H9 (cell line): ENCODE measurements at regions not wholly inside any gene's neighbourhood (a gene's known extent, or its start where the extent isn't known, plus 50 kb on each side); places are given as distances from the start of the nearest gene placed in this dataset.

Experiments
- DNase-seq: peaks from one replicate; pipeline ENCODE4 v3.0.0-alpha.2; 2017
- H2AFZ ChIP-seq: one replicate; pipeline ENCODE4 v1.6.1; 2013; ENCODE audit warnings: mild to moderate bottlenecking, low read length, control low read depth, moderate library complexity
- H2AK5ac ChIP-seq: 2 replicates; pipeline ENCODE4 v1.6.1; 2013; ENCODE audit warnings: low read length, control low read depth, mixed read lengths; ENCODE audit not compliant: insufficient read length
- H2BK120ac ChIP-seq: one replicate; pipeline ENCODE4 v1.6.1; 2013; ENCODE audit warnings: low read depth, mild to moderate bottlenecking, low read length, control low read depth, inconsistent platforms; ENCODE audit not compliant: poor library complexity, severe bottlenecking
- H2BK12ac ChIP-seq: 2 replicates; pipeline ENCODE4 v1.6.1; 2013; ENCODE audit warnings: low read length, control low read depth, mixed read lengths, low read depth; ENCODE audit not compliant: insufficient read length
- H2BK15ac ChIP-seq: 2 replicates; pipeline ENCODE4 v1.6.1; 2013; ENCODE audit warnings: low read depth, low read length, control low read depth
- H2BK20ac ChIP-seq: one replicate; pipeline ENCODE4 v1.6.1; 2013; ENCODE audit warnings: low read depth, mild to moderate bottlenecking, low read length, control low read depth, inconsistent platforms; ENCODE audit not compliant: poor library complexity, severe bottlenecking
- H2BK5ac ChIP-seq: 2 replicates; pipeline ENCODE4 v1.6.1; 2013; ENCODE audit warnings: low read length, control low read depth, mixed read lengths; ENCODE audit not compliant: insufficient read length
- H3K14ac ChIP-seq: 2 replicates; pipeline ENCODE4 v1.6.1; 2013; ENCODE audit warnings: low read length, control low read depth; ENCODE audit not compliant: insufficient read depth
- H3K18ac ChIP-seq: 2 replicates; pipeline ENCODE4 v1.6.1; 2013; ENCODE audit warnings: low read depth, mild to moderate bottlenecking, mixed read lengths, low read length, control low read depth; ENCODE audit not compliant: insufficient read length
- H3K23ac ChIP-seq: 2 replicates; pipeline ENCODE4 v1.6.1; 2013; ENCODE audit warnings: low read length, control low read depth, mixed read lengths, low read depth; ENCODE audit not compliant: insufficient read length
- H3K23me2 ChIP-seq: 2 replicates; pipeline ENCODE4 v1.6.1; 2013; ENCODE audit warnings: low read depth, mild to moderate bottlenecking, mixed read lengths, low read length, control low read depth; ENCODE audit not compliant: insufficient read length, poor library complexity, severe bottlenecking
- H3K27ac ChIP-seq: 2 replicates; pipeline ENCODE4 v1.5.1; 2013; ENCODE audit warnings: low read length, control low read depth, mixed read lengths, low read depth; ENCODE audit not compliant: insufficient read length
- H3K27me3 ChIP-seq: 2 replicates; pipeline ENCODE4 v1.6.1; 2013; ENCODE audit warnings: low read length, control low read depth, inconsistent platforms; ENCODE audit not compliant: insufficient read depth
- H3K4ac ChIP-seq: 2 replicates; pipeline ENCODE4 v1.6.1; 2013; ENCODE audit warnings: low read depth, mild to moderate bottlenecking, control low read depth, inconsistent platforms, low read length, moderate library complexity
- H3K4me1 ChIP-seq: 2 replicates; pipeline ENCODE4 v1.6.1; 2013; ENCODE audit warnings: low read length, control low read depth, inconsistent platforms; ENCODE audit not compliant: insufficient read depth
- H3K4me2 ChIP-seq: 2 replicates; pipeline ENCODE4 v1.6.1; 2013; ENCODE audit warnings: low read length, control low read depth, mixed read lengths; ENCODE audit not compliant: insufficient read length, insufficient read depth
- H3K56ac ChIP-seq: 2 replicates; pipeline ENCODE4 v1.6.1; 2013; ENCODE audit warnings: low read depth, mild to moderate bottlenecking, mixed read lengths, low read length, control low read depth; ENCODE audit not compliant: insufficient read length
- H3K79me1 ChIP-seq: 2 replicates; pipeline ENCODE4 v1.6.1; 2013; ENCODE audit warnings: low read depth, mild to moderate bottlenecking, moderate library complexity, low read length, control low read depth, inconsistent platforms; ENCODE audit not compliant: insufficient read depth, poor library complexity, severe bottlenecking
- H3K79me2 ChIP-seq: 2 replicates; pipeline ENCODE4 v1.6.1; 2013; ENCODE audit warnings: low read length, control low read depth, inconsistent platforms; ENCODE audit not compliant: insufficient read depth
- H3K9ac ChIP-seq: 2 replicates; pipeline ENCODE4 v1.6.1; 2013; ENCODE audit warnings: low read length, control low read depth, mixed read lengths; ENCODE audit not compliant: insufficient read length; ENCODE audit errors: extremely low read depth
- H3K9me3 ChIP-seq: one replicate; pipeline ENCODE4 v1.6.1; 2013; ENCODE audit warnings: low read depth, low read length, inconsistent platforms; ENCODE audit not compliant: control insufficient read depth
- H3T11ph ChIP-seq: one replicate; pipeline ENCODE4 v1.6.1; 2013; ENCODE audit warnings: mild to moderate bottlenecking, low read length, control low read depth, inconsistent platforms
- H4K20me1 ChIP-seq: one replicate; pipeline ENCODE4 v1.6.1; 2013; ENCODE audit not compliant: control insufficient read depth, insufficient read length, insufficient read depth
- H4K5ac ChIP-seq: 2 replicates; pipeline ENCODE4 v1.6.1; 2013; ENCODE audit warnings: low read depth, mild to moderate bottlenecking, mixed read lengths, low read length, control low read depth; ENCODE audit not compliant: insufficient read length
- H4K8ac ChIP-seq: replicated peaks from 2 replicates; pipeline ENCODE4 v1.6.1; 2013; ENCODE audit warnings: low read length, control low read depth, mixed read lengths, low read depth; ENCODE audit not compliant: insufficient read length
- H4K91ac ChIP-seq: 2 replicates; pipeline ENCODE4 v1.6.1; 2013; ENCODE audit warnings: low read depth, mild to moderate bottlenecking, moderate library complexity, mixed read lengths, low read length, control low read depth; ENCODE audit not compliant: insufficient read length
- H3K27ac Mint-ChIP-seq, 3 experiments: 2 replicates in 2 of 3; 3 replicates in 1 of 3; pipeline ENCODE4 v1.8.0; 2020 to 2021; ENCODE audit warnings: mixed read lengths in 3 of 3, mild to moderate bottlenecking in 1 of 3, moderate library complexity in 1 of 3
- H3K27me3 Mint-ChIP-seq: 2 replicates; pipeline ENCODE4 v1.8.0; 2021; ENCODE audit warnings: low read depth, mild to moderate bottlenecking, moderate library complexity, mixed read lengths
- H3K36me3 Mint-ChIP-seq, 3 experiments: 2 replicates in 2 of 3; 3 replicates in 1 of 3; pipeline ENCODE4 v1.8.0; 2020 to 2021; ENCODE audit warnings: low read depth in 3 of 3, mixed read lengths in 3 of 3; ENCODE audit not compliant: insufficient read depth in 1 of 3
- H3K4me1 Mint-ChIP-seq, 2 experiments: 2 replicates each; pipeline ENCODE4 v1.8.0; 2020; ENCODE audit warnings: mixed read lengths in 2 of 2
- H3K4me3 Mint-ChIP-seq, 2 experiments: 2 replicates in 1 of 2; 3 replicates in 1 of 2; pipeline ENCODE4 v1.8.0; 2020 to 2021; ENCODE audit warnings: mild to moderate bottlenecking in 2 of 2, mixed read lengths in 2 of 2, moderate library complexity in 1 of 2
- H3K9me3 Mint-ChIP-seq, 2 experiments: 2 replicates in 1 of 2; 3 replicates in 1 of 2; pipeline ENCODE4 v1.8.0; 2020; ENCODE audit warnings: mild to moderate bottlenecking in 2 of 2, mixed read lengths in 2 of 2, moderate library complexity in 1 of 2
- CTCF ChIP-seq: fragments of 200-600 bp; sonication (generic); conservative IDR thresholded peaks from 3 replicates; pipeline ENCODE4 v1.8.0; 2021; ENCODE audit warnings: antibody characterized with exemption, mild to moderate bottlenecking
- WGBS: extraction: QIAGEN DNeasy Blood & Tissue Kit; methylation state at CpG from one replicate; pipeline ENCODE4 v1.1.7; 2013; ENCODE audit warnings: missing lambda C conversion rate, low lambda C conversion rate, mixed read lengths; ENCODE audit not compliant: insufficient read length; ENCODE audit errors: extremely low coverage; 5-methylcytosine and 5-hydroxymethylcytosine counted together

GRCh38 chr2:59413751-59414570 is 1139.5 kb downstream of the BCL11A start:
- no peak overlapping the region for H4K8ac ChIP-seq
- H4K5ac ChIP-seq: no peak overlapping the region
- no peaks in the 10 kb centered on the region for H3K27me3 Mint-ChIP-seq
- peaks cover 4% of the 10 kb centered on the region for H3K4me1 ChIP-seq
- H2AFZ ChIP-seq: no peak overlapping the region
- no peak overlapping the region for H3K14ac ChIP-seq
- H3K56ac ChIP-seq: no peak overlapping the region
- no peaks in the 10 kb centered on the region for H3K9me3 ChIP-seq
- peaks cover 0 to 5% (median 0%) of the 10 kb centered on the region in 3 experiments; a peak in 3 of 7 replicates for H3K36me3 Mint-ChIP-seq
- no peaks in the 10 kb centered on the region for H3K79me2 ChIP-seq
- no peak overlapping the region for H2BK120ac ChIP-seq
- no peak overlapping the region for H2BK12ac ChIP-seq
- H3K4me2 ChIP-seq: no peak overlapping the region
- no CpG with 5 or more reads among the region's 11 CpGs for WGBS
- H3T11ph ChIP-seq: no peak overlapping the region
- peaks cover 16 to 23% of the 10 kb centered on the region in 2 experiments for H3K4me1 Mint-ChIP-seq
- H3K4ac ChIP-seq: no peak overlapping the region
- H2BK20ac ChIP-seq: no peak overlapping the region
- no peaks in the 10 kb centered on the region for H3K27me3 ChIP-seq
- no peak overlapping the region for H3K4me3 Mint-ChIP-seq
- no peak overlapping the region for H3K18ac ChIP-seq
- no peaks in the 10 kb centered on the region for H4K20me1 ChIP-seq
- no peak overlapping the region for H3K23ac ChIP-seq
- no peak overlapping the region for H3K27ac ChIP-seq
- peaks cover 0 to 4% of the 10 kb centered on the region in 2 experiments; a peak in 2 of 5 replicates for H3K9me3 Mint-ChIP-seq
- H2BK15ac ChIP-seq: no peak overlapping the region
- no peak overlapping the region for H4K91ac ChIP-seq
- H2AK5ac ChIP-seq: no peak overlapping the region
- no peaks in the 10 kb centered on the region for H3K23me2 ChIP-seq
- no peak for TF ChIP-seq CTCF
- no peak overlapping the region for H2BK5ac ChIP-seq
- no peak for DNase-seq
- no peak overlapping the region for H3K9ac ChIP-seq
- no peaks in the 10 kb centered on the region for H3K79me1 ChIP-seq
- H3K27ac Mint-ChIP-seq: peak overlapping the region in 2 of 3 experiments; percentile 2 to 41; a peak in 1 of 7 replicates
